ENCODE measurements at regions not wholly inside any gene's neighbourhood (a gene's known extent, or its start where the extent isn't known, plus 50 kb on each side); places are given as distances from the start of the nearest gene placed in this dataset.
A peak's percentile ranks its signal among the peaks of the same experiment; 100 is the strongest.

DNA sequence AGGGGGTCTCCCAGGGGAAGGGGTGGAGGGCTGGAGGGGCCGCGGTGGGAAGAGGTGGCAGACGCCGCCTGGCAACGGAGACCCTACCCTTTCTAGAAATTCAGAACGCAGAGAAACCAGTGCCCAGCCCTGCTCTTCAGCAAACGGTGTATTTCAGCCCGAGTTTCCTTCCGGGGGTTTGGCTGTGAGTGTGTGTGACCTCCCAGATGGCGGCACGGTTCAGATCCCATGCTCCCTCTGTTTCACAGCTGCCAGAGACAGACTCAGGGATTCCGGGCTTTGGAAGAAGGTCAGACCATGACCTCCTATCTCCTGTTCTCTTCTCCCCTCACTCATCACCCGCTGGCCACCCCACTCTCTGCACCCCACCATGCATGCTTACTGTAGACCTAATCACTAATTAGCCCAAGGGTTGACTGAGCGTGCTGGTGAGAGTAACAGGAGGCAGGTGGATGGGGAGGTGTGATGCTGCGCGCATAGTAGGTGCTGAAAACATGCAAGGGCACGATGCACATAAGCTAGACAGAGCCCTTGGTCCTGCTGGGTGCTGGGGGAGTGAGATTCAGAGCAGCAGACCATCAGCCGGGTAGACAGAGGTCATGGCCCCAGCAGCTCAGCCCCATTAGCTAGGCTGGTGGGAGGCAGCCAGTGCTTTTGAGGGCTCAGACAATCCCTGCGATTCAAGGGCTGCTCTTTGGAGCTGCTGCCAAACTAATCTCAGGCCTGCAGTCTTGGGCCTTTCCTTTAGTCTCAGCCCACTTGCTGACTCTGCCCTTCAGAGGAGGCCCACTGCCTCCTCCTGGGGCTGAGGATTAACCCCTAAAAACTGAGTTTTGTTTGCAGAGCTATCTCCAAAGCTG is 256.5 kb upstream of the CADM1 start:
- H3K9me3 Mint-ChIP-seq: peaks cover 0 to 4% (median 0%) of the 10 kb centered on the region in 7 donors
- intact Hi-C loops (cut with micrococcal nuclease): no loop called here
- peak overlapping the region in 3 of 7 donors; percentile 54 to 70 (median 58) for H3K27ac Mint-ChIP-seq
- H3K36me3 ChIP-seq (replicated peaks in 1 of 2; ENCODE audit: control insufficient read depth in 1 of 2, insufficient read depth in 2 of 2, low read length in 2 of 2): no peaks in the 10 kb centered on the region
- peak overlapping the region; percentile 76 to 91 for H3K4me3 Mint-ChIP-seq
- H3K27ac ChIP-seq (ENCODE audit: low read depth in 1 of 2, low read length in 2 of 2): peak overlapping the region in 1 of 2 donors; percentile 78
- TF ChIP-seq, protein P1, sequence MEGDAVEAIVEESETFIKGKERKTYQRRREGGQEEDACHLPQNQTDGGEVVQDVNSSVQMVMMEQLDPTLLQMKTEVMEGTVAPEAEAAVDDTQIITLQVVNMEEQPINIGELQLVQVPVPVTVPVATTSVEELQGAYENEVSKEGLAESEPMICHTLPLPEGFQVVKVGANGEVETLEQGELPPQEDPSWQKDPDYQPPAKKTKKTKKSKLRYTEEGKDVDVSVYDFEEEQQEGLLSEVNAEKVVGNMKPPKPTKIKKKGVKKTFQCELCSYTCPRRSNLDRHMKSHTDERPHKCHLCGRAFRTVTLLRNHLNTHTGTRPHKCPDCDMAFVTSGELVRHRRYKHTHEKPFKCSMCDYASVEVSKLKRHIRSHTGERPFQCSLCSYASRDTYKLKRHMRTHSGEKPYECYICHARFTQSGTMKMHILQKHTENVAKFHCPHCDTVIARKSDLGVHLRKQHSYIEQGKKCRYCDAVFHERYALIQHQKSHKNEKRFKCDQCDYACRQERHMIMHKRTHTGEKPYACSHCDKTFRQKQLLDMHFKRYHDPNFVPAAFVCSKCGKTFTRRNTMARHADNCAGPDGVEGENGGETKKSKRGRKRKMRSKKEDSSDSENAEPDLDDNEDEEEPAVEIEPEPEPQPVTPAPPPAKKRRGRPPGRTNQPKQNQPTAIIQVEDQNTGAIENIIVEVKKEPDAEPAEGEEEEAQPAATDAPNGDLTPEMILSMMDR (IDR thresholded peaks at IDR 0.05): no peak
- peaks cover 20% of the 10 kb centered on the region for H3K4me1 Mint-ChIP-seq
- no peaks in the 10 kb centered on the region for H3K9me3 ChIP-seq (replicated peaks in 1 of 2; ENCODE audit: control insufficient read depth in 1 of 2, insufficient read depth in 1 of 2, low read length in 2 of 2)
- peaks cover 6 to 9% of the 10 kb centered on the region in 2 donors for H3K36me3 Mint-ChIP-seq
- peak overlapping the region; percentile 37 to 81 (median 63) for H3K4me3 ChIP-seq (replicated peaks in 1 of 3; ENCODE audit: low read depth in 2 of 3, low read length in 3 of 3)
- H3K9ac ChIP-seq (ENCODE audit: insufficient read depth, low read length, poor library complexity, severe bottlenecking): peak overlapping the region; percentile 84
- peaks cover 0 to 22% of the 10 kb centered on the region in 2 donors for H3K27me3 ChIP-seq (ENCODE audit: control insufficient read depth in 2 of 2, insufficient read depth in 2 of 2, low read length in 2 of 2)
- H2AFZ ChIP-seq (ENCODE audit: insufficient read depth, low read depth, low read length, poor library complexity, severe bottlenecking): peak overlapping the region; percentile 95
- H3K27me3 Mint-ChIP-seq (ENCODE audit: low read depth in 3 of 3): peaks cover 8 to 25% (median 17%) of the 10 kb centered on the region in 3 donors
- WGBS (ENCODE audit: insufficient coverage): 47% methylated on average over 12 of the region's 19 CpGs
- no peaks in the 10 kb centered on the region for H4K20me1 ChIP-seq (ENCODE audit: insufficient read depth, low read length)
- peaks cover 4% of the 10 kb centered on the region for H3K79me2 ChIP-seq (ENCODE audit: insufficient read depth, low read length)
- H3K4me1 ChIP-seq (ENCODE audit: control insufficient read depth in 1 of 2, insufficient read depth in 2 of 2, low read length in 2 of 2): peaks cover 24 to 30% of the 10 kb centered on the region in 2 donors
- peak in 1 of 3 donors; percentile 12 for DNase-seq
- H3K4me2 ChIP-seq (replicated peaks; ENCODE audit: extremely low read depth, low read length, poor library complexity, severe bottlenecking): peak overlapping the region; percentile 85

DNA sequence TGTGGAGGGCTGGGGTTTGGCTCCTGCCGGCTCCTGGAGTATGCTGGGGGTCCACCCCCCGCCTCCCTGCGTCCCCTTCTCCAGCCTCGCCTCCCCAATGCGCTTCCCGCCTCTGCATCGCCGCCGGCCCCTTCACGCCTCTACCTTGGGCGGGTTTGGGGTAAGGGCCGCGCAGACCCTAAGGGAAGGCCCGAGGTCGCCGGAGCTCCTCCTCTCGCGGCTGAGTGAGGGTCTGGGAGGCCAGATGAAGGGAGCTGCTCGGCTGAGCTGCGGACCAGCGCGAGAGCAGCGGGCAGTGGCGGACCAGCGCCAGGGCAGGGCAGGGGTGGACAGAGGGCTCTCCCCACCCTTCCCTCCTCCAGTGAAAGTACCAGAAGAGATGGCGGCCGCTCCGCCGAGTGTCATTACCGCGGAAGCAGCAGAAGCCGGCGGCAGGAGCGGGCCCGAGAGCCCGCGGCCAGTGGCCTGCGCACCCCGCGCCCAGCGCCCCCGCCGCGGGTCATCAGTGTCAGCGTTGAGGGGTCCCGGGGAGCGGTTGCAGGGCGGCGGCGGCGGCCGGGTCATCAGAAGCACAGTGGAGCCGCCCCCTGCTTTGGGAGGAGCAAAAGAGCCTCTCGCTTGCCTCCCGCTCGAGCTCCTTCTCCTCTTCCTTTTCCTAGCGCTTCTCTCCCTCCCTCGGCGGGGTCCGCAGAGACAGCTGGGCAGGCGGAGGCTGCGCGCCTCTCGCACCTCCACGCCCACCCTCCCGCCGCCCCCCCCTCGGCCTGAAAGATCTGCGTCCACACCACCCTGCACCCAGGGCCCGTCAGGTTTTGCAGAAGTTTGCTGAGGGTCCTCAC is 255.6 kb upstream of the CADM1 start:
- Mint-ChIP-seq H3K4me3 (peak overlapping the region; percentile 76 to 91), H3K4me1 (peaks cover 22% of the 10 kb centered on the region), H3K36me3 (peaks cover 6 to 9% of the 10 kb centered on the region in 2 donors), H3K27me3 (ENCODE audit: low read depth in 3 of 3) (peaks cover 8 to 25% (median 17%) of the 10 kb centered on the region in 3 donors), H3K27ac (peak overlapping the region in 3 of 7 donors; percentile 54 to 70 (median 58)), H3K9me3 (peaks cover 0 to 4% (median 0%) of the 10 kb centered on the region in 7 donors)
- TF ChIP-seq, protein P1 (IDR thresholded peaks at IDR 0.05): no peak
- Histone ChIP-seq H3K4me2 (replicated peaks; ENCODE audit: extremely low read depth, low read length, poor library complexity, severe bottlenecking) (peak overlapping the region; percentile 85), H3K27me3 (ENCODE audit: control insufficient read depth in 2 of 2, insufficient read depth in 2 of 2, low read length in 2 of 2) (peaks cover 0 to 22% of the 10 kb centered on the region in 2 donors), H3K9ac (ENCODE audit: insufficient read depth, low read length, poor library complexity, severe bottlenecking) (peak overlapping the region; percentile 84), H3K4me1 (ENCODE audit: control insufficient read depth in 1 of 2, insufficient read depth in 2 of 2, low read length in 2 of 2) (peaks cover 24 to 30% of the 10 kb centered on the region in 2 donors), H3K4me3 (replicated peaks in 1 of 3; ENCODE audit: low read depth in 2 of 3, low read length in 3 of 3) (peak overlapping the region; percentile 37 to 81 (median 63)), H3K79me2 (ENCODE audit: insufficient read depth, low read length) (peaks cover 4% of the 10 kb centered on the region), H2AFZ (ENCODE audit: insufficient read depth, low read depth, low read length, poor library complexity, severe bottlenecking) (peak overlapping the region; percentile 95), H3K9me3 (replicated peaks in 1 of 2; ENCODE audit: control insufficient read depth in 1 of 2, insufficient read depth in 1 of 2, low read length in 2 of 2) (no peaks in the 10 kb centered on the region), H3K27ac (ENCODE audit: low read depth in 1 of 2, low read length in 2 of 2) (peak overlapping the region in 1 of 2 donors; percentile 78), H3K36me3 (replicated peaks in 1 of 2; ENCODE audit: control insufficient read depth in 1 of 2, insufficient read depth in 2 of 2, low read length in 2 of 2) (no peaks in the 10 kb centered on the region), H4K20me1 (ENCODE audit: insufficient read depth, low read length) (no peaks in the 10 kb centered on the region)
- intact Hi-C loops (cut with micrococcal nuclease): no loop called here
- peak; percentile 17 to 37 (median 21) for DNase-seq
- WGBS (ENCODE audit: insufficient coverage): 3% methylated on average over 56 of the region's 70 CpGs

Data from CD14-positive monocyte (primary cell).